ENCODE measurements at regions not wholly inside any gene's neighbourhood (a gene's known extent, or its start where the extent isn't known, plus 50 kb on each side); places are given as distances from the start of the nearest gene placed in this dataset.
A peak's percentile ranks its signal among the peaks of the same experiment; 100 is the strongest.

DNA sequence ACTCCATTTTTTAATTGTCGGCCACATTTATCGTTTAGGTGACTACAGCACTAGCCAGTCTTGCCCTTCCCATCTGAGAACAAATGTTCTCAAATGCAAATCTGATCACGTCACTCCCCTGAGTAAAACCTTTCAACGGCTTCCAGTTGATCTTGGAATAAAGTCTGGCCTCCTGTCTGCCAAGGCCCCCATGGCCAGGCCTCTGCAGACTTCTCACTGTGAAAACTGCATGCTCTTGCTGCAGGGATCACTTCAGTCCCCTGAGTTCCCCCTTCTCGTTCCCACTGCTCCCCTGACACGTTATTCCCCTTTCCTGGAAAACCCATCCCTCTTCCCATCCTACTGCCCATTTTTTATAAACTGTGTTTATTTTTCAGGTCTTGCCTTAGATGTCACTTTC lies 124.1 kb upstream of the NEBL start:
- ATAC-seq, result no peak
- intact Hi-C loops (cut with micrococcal nuclease; ENCODE audit: unreplicated experiment), result loop anchor here (5.0 kb wide), 1 partner anchor 139 kb away; no protein-coding TSS in a partner anchor
- BruUV-seq (replicated peaks), result no TSS peak
- Histone ChIP-seq H3K27me3 (replicated peaks in 1 of 2; ENCODE audit: control insufficient read depth in 2 of 2, insufficient read depth in 2 of 2, low read length in 1 of 2) (no peaks in the 10 kb centered on the region), H4K20me1 (ENCODE audit: control insufficient read depth, insufficient read depth) (no peaks in the 10 kb centered on the region), H3K79me2 (ENCODE audit: control insufficient read depth, insufficient read depth, low read length) (no peaks in the 10 kb centered on the region), H3K4me1 (ENCODE audit: control insufficient read depth, insufficient read depth, low read length) (no peaks in the 10 kb centered on the region), H3K9me3 (replicated peaks; ENCODE audit: control insufficient read depth, insufficient read depth, low read length) (no peaks in the 10 kb centered on the region), H3K27ac (ENCODE audit: control insufficient read depth, insufficient read depth) (no peak overlapping the region), H3K9ac (ENCODE audit: control insufficient read depth, insufficient read depth, low read length) (no peak overlapping the region), H2AFZ (ENCODE audit: control insufficient read depth, low read depth, low read length) (no peak overlapping the region), H3K4me3 (no peak overlapping the region), H3K36me3 (ENCODE audit: control insufficient read depth in 2 of 2, insufficient read depth in 2 of 2, low read length in 1 of 2) (no peaks in the 10 kb centered on the region), H3K4me2 (ENCODE audit: control insufficient read depth, insufficient read depth) (no peak overlapping the region)
- no peak for DNase-seq (ENCODE audit: low read depth, low spot score)
- CTCF ChIA-PET, result interaction anchor here (0.7 to 2.2 kb wide), 6 partner anchors 11 to 248 kb away, joined by 3 to 11 read pairs (median 4); no protein-coding TSS in a partner anchor
- no peak for FAIRE-seq
- in situ Hi-C loops (cut with MboI), result no loop called here
- 45% methylated on average over 6 of the region's 6 CpGs for WGBS (ENCODE audit: insufficient coverage, insufficient replicate concordance, low lambda C conversion rate, missing lambda C conversion rate)
- RAD21 ChIA-PET (ENCODE audit: unreplicated experiment), result interaction anchor here (0.7 kb wide), 1 partner anchor 162 kb away, joined by 3 read pairs; no protein-coding TSS in a partner anchor
- POLR2A ChIA-PET, result no interaction called here
- SMC1A ChIA-PET (ENCODE audit: uncharacterized antibody, unreplicated experiment), result interaction anchor here (0.7 kb wide), 1 partner anchor 161 kb away, joined by 5 read pairs; no protein-coding TSS in a partner anchor
- no peak for TF ChIP-seq SKIL (IDR thresholded peaks at IDR 0.05; ENCODE audit: low read depth, poor library complexity, severe bottlenecking)
- TF ChIP-seq RFX5 (IDR thresholded peaks at IDR 0.05; ENCODE audit: low read depth, low read length), result no peak

DNA sequence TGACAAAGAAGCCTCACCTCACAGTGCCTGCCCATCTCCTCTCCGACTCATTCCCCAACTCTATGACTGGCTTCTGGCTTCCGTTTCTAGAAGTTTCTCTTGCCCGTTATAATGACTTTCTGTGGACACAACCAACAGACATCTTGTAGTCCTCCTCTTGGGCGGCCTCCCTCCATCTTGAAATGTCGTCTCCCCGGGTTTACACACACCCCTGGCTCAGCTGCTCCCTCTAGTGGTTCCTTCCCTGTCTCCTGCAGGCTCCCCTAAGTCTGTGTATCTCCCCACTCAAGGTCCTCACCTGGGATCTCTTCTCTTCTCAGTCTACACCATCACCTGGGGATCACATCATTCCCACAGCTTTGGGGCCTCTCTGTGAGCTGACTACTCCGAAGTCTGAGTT lies 123.4 kb upstream of the NEBL start:
- ChIA-PET RAD21 (ENCODE audit: unreplicated experiment) (interaction anchor here (0.7 kb wide), 1 partner anchor 161 kb away, joined by 3 read pairs; no protein-coding TSS in a partner anchor), SMC1A (ENCODE audit: uncharacterized antibody, unreplicated experiment) (interaction anchor here (0.7 kb wide), 1 partner anchor 160 kb away, joined by 5 read pairs; no protein-coding TSS in a partner anchor), CTCF (interaction anchor here (0.7 to 2.2 kb wide), 8 partner anchors 10 to 166 kb away, joined by 3 to 11 read pairs (median 4); no protein-coding TSS in a partner anchor), POLR2A (no interaction called here)
- no peaks in the 10 kb centered on the region for H4K20me1 ChIP-seq (ENCODE audit: control insufficient read depth, insufficient read depth)
- H3K27me3 ChIP-seq (replicated peaks in 1 of 2; ENCODE audit: control insufficient read depth in 2 of 2, insufficient read depth in 2 of 2, low read length in 1 of 2), result no peaks in the 10 kb centered on the region
- DNase-seq (ENCODE audit: low read depth, low spot score) (peak; percentile 21), ATAC-seq (peak; percentile 99), FAIRE-seq (peak; percentile 66)
- H3K9me3 ChIP-seq (replicated peaks; ENCODE audit: control insufficient read depth, insufficient read depth, low read length), result no peaks in the 10 kb centered on the region
- in situ Hi-C loops (cut with MboI) (no loop called here), intact Hi-C loops (cut with micrococcal nuclease; ENCODE audit: unreplicated experiment) (loop anchor here (1.0 to 5.0 kb wide), 2 partner anchors 138 to 162 kb away; no protein-coding TSS in a partner anchor)
- no peaks in the 10 kb centered on the region for H3K4me1 ChIP-seq (ENCODE audit: control insufficient read depth, insufficient read depth, low read length)
- H3K36me3 ChIP-seq (ENCODE audit: control insufficient read depth in 2 of 2, insufficient read depth in 2 of 2, low read length in 1 of 2), result no peaks in the 10 kb centered on the region
- H3K79me2 ChIP-seq (ENCODE audit: control insufficient read depth, insufficient read depth, low read length), result no peaks in the 10 kb centered on the region
- no peak overlapping the region for H3K27ac ChIP-seq (ENCODE audit: control insufficient read depth, insufficient read depth)
- WGBS (ENCODE audit: insufficient coverage, insufficient replicate concordance, low lambda C conversion rate, missing lambda C conversion rate), result 28% methylated on average over 7 of the region's 7 CpGs
- no peak overlapping the region for H3K9ac ChIP-seq (ENCODE audit: control insufficient read depth, insufficient read depth, low read length)
- H3K4me3 ChIP-seq, result no peak overlapping the region
- no TSS peak for BruUV-seq (replicated peaks)
- peak overlapping the region; percentile 96 for H2AFZ ChIP-seq (ENCODE audit: control insufficient read depth, low read depth, low read length)
- no peak overlapping the region for H3K4me2 ChIP-seq (ENCODE audit: control insufficient read depth, insufficient read depth)
- TF ChIP-seq ATF7 (IDR thresholded peaks at IDR 0.05; ENCODE audit: low read depth) (no peak), YBX1 (IDR thresholded peaks at IDR 0.05) (no peak), SMC3 (IDR thresholded peaks at IDR 0.05; ENCODE audit: borderline replicate concordance, low read length) (peak; percentile 75), RUNX3 (IDR thresholded peaks at IDR 0.05; ENCODE audit: low read length) (no peak), SIX5 (IDR thresholded peaks at IDR 0.05; ENCODE audit: low read depth, low read length, severe bottlenecking) (no peak)
- TF ChIP-seq, protein P1, sequence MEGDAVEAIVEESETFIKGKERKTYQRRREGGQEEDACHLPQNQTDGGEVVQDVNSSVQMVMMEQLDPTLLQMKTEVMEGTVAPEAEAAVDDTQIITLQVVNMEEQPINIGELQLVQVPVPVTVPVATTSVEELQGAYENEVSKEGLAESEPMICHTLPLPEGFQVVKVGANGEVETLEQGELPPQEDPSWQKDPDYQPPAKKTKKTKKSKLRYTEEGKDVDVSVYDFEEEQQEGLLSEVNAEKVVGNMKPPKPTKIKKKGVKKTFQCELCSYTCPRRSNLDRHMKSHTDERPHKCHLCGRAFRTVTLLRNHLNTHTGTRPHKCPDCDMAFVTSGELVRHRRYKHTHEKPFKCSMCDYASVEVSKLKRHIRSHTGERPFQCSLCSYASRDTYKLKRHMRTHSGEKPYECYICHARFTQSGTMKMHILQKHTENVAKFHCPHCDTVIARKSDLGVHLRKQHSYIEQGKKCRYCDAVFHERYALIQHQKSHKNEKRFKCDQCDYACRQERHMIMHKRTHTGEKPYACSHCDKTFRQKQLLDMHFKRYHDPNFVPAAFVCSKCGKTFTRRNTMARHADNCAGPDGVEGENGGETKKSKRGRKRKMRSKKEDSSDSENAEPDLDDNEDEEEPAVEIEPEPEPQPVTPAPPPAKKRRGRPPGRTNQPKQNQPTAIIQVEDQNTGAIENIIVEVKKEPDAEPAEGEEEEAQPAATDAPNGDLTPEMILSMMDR (IDR thresholded peaks at IDR 0.05 in 2 of 3, conservative IDR thresholded peaks at IDR 0.05 in 1 of 3; ENCODE audit: control insufficient read depth in 2 of 3, extremely low read depth in 1 of 3, insufficient read depth in 1 of 3, low read depth in 3 of 3, low read length in 3 of 3), result peak; percentile 52 to 79 (median 75)
- TF ChIP-seq, protein P2, sequence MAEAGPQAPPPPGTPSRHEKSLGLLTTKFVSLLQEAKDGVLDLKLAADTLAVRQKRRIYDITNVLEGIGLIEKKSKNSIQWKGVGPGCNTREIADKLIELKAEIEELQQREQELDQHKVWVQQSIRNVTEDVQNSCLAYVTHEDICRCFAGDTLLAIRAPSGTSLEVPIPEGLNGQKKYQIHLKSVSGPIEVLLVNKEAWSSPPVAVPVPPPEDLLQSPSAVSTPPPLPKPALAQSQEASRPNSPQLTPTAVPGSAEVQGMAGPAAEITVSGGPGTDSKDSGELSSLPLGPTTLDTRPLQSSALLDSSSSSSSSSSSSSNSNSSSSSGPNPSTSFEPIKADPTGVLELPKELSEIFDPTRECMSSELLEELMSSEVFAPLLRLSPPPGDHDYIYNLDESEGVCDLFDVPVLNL (IDR thresholded peaks at IDR 0.05; ENCODE audit: low read depth, low read length), result no peak
